HG03575 (cell line): ENCODE measurements at regions not wholly inside any gene's neighbourhood (a gene's known extent, or its start where the extent isn't known, plus 50 kb on each side); places are given as distances from the start of the nearest gene placed in this dataset.
"Not testable (repeated sequence)": the region's sequence is repeated elsewhere in the genome, so short reads cannot be mapped to it uniquely, and the experiment has no call there.

ENCODE experiments used
- ATAC-seq: cut with Tn5 transposase; IDR thresholded peaks from one replicate; pipeline ENCODE4 v1.9.1; 2021; ENCODE audit not compliant: unreplicated experiment, insufficient number of reproducible peaks, low FRiP score; ENCODE audit errors: extremely low read depth

DNA sequence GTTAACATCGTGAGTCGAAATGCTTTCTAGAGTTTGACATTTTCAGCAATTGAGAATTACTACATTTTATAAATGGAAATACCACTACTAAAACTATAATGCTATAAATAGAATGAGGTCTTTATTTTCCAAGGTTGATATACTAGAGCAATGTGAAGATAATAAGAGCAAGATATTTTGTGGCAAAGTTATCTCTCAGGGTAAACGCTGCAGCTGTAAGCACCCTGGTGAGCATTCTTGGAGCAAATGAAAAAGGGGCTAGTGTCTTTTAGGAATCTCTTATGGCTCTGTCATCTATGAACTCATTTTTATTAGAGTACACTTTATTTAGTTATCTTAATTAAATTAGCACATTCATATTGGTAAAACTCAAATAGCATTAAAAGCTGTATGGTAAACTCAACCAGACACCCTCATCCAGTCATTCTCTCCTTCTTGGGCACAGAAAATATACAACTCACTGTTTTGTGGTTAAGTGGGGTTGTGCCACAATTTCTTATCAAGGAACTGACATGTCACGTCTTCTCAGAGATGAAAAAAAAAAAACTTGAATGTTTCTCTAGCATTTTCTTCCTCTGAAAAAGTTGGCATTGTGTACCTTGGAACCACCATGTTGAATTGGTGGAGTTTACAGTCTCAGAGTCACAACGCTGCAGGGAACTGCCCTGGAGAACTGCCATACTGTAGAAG, 289.5 kb upstream of the PFKP start:
- no peak for ATAC-seq

DNA sequence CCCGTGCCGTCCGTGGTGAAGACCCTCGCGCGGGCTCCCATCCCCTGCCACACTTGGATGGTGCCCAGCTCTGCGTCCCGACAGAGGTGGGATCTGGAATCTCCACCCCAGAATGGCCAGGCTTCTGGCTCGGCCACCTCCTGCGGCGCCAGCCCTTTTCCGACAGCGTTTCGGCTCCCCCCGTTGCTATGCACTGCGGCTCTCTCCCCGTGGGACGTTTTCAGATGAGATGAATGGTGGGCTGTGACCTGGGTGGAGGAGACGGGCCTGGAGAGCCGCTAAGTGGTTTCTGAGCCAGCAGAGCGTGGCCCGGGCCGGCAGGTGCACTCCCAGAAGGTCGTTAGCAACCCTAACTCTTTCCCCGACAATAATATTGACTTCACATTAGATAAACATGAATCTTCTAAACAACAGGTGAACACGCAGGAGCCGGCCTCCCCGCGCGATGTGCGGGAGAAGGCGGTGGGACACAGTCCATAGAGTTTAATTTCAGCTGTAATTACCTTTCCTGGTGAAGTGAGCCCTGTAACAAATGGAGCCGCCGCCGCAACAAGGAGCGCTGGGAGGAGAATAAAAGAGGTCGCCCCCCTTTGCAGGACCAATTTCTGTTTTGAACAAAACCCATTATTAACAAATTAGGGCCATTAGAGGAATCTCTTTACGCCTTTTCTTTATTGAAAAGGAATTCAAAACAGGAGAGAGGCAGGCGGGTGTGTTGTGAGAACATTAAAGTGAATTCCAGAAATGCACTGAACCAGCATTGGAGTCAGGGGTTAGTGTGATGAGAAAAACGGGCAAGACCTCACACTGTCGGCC, 294.3 kb upstream of the PFKP start:
- no peak for ATAC-seq

DNA sequence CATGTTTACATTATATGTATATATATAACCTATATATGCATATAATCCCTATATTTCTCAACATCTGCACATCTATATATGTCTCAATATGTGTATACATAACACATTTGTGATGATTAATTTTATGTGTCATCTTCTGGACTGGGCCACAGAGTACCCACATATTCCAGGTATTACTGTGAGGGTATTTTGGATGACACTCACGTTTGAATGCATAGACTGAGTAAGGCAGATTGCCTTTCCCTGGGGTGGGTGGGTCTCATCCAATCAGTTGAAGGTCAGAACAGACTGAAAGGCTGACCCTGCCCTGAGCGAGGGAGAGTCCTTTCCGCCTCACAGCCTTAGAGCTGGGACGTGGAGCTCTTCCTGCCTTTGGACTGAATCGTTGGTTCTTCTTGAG, 295.2 kb upstream of the PFKP start:
- ATAC-seq = no peak

DNA sequence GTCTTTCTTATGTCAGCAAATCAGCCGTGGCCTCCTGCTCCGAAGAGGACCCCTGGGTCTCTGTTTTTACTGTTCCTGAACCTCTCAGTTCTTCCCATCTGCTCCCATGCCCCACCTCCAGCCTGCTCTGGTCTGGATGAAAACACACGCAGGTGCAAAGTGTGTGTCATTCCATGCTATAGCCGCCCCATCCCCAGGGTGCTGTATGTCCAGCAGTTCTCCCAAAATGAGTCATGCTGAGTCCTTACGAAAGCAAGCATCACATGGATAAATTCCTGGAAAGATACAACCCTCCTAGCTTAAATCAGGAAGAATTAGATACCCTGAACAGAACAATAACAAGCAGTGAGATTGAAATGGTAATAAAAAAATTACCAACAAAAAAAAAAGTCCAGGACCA, 300.1 kb upstream of the PFKP start:
- not testable (repeated sequence) for ATAC-seq

DNA sequence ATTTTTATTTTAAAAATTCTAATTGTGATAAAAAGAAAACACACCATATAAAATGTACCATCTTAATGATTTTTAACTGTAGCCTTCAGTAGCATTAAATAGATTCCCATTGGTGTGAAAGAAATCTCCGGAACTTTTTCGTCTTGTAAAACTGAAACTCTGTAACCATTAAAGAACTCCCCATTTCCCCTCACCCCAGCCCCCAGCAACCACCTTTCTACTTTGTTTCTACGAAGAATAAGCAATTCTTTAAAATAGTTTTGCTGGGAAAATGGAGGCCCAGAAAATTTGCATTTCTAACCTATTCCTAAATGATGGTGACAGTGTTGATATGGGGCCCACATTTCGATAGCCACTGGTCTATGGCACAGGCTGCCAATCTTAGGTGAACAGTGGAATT, 305.4 kb upstream of the PFKP start:
- no peak for ATAC-seq

DNA sequence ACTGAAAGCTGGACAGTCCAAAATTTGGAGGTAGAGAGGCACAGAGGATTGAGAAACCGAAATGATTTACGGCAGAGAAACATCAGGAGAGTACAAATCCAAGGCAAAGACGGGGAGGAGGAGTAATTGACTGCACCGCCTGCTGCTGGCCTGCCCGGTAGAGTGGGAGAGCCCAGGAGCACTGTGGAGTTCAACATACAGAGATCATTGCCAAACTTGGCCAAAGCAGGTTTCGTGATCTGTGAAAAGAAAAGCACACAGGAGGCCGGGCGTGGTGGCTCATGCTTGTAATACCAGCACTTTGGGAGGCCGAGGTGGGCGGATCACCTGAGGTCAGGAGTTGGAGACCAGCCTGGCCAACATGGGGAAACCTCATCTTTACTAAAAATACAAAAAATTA, 306.0 kb upstream of the PFKP start:
- no peak for ATAC-seq

DNA sequence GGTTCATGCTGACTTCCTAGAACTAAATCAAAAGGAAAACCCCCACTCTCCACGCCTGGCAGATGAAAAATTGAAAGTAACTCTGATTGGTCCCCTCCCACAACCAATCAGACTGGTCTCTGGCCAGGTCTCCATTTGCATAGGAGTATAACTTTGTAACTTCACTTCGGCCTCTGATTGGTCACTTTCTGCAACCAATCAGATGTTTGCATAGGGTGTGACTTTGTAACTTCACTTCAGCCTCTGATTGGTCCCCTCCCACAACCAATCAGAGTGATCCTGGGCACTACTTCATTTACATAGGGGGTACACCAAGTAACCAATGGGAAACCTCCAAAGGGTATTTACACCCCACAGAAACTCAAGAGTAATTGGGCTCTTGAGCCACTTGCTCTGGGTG, 306.6 kb upstream of the PFKP start:
- ATAC-seq = no peak

DNA sequence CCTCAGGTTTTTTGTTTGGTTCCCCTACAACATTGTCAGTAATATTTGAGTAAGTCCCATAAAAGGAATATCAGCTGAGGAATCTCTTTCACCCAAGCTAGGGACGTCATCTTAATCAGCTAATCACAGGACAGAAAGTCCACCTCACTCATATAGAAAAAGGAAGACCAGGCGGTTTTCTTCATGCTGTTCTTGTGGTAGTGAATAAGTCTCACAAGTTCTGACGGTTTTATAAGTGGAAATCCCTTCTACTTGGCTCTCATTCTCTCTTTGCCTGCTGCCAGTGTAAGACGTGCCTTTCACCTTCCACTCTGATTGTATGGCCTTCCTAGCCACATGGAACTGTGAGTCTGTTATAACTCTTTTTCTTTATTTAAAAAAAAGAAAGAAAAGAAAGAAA, 308.1 kb upstream of the PFKP start:
- no peak for ATAC-seq

DNA sequence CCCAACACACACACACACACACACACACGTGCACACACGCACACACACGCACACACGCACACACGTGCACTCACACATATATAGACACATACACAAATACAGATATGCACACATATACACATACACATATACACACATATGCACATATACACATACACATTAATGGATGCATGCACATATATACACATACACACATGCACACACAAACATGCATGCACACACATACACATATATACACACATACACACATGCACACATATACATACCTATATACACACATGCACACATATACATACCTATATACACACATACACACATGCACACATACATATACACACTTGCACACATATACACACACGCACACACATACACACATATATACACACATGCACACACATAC, 312.4 kb upstream of the PFKP start:
- no peak for ATAC-seq

DNA sequence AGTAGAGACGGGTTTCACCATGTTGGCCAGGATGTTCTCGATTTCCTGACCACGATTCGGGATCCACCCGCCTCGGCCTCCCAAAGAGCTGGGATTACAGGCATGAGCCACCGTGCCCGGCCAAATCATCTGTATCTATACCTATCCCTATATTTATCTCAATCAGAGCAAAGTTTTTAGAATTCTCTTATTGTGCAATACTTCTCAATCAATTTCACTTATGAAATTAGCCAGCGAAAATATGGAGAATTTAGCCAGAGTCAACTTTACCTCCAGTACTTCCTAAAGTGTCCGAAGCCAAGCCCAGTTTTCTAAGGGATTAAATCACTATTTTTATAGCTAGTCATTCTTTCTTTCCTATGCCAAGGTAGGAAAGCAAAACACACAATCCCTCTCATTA, 319.1 kb upstream of the PFKP start:
- no peak for ATAC-seq

DNA sequence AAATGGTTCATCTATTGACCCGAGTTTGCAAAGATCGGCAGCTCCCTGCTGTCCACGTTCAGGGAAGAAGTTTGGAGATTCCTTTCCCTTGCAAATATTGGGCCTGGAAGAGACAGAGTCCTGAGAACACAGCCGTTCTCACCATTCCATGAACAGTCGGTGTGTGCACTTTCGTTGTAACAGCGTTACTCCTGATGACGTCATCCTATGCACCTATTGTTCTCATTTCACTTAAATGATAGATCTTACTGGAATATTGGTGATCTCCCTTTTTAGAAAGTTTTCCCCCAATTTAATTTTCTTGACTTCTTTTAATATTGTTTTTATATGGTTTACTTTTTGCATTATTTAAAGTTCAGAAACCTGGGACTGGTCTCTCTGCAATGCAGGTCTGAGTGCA, 320.7 kb upstream of the PFKP start:
- ATAC-seq = no peak

DNA sequence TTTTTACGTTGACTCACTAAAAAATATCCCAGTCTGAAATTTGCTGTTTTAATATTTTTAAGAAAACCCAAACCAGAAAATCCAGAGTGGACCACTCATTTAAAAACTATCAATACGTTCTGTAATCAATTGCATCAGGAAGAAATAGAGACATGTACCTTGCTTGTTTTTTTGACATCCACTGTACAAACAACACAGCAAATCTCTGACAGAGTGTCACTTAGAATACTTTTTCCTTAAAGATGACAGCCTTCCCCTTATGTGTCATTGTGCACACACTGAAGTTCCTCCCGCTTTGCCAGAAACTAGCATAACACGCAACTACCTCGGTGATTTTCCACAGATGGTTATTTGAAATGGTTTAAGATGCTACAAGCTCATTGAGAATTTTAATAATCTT, 321.7 kb upstream of the PFKP start:
- no peak for ATAC-seq

DNA sequence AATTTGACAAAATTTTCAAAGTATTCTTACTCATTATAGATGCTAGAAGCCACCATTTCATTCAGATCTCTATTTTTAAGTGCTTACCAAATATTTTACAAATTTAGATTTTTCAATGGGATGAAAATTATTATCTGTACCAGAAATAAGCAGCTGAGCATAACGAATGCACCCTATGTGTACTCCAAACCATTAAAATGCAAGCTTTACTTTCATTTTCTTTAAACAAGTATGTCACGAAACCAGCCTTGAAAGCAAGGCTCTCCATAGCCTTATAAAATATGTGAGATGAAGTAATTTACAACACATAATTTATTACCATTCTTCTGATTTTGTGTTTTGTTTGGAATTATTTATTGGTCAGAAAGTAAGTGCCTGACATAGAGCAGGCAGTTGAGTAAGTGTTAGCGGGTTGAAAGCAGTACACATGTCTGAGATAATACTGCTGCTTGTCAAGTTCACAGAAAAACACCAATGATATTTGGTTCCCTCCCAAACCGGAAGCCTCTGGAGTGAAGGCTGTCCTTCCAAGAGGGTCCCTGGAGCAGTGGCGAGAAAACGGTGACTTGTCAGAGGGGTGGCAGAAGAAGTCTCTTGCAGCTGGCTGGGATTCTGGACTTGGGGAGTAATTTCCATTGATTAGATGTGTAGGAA, 322.7 kb upstream of the PFKP start:
- no peak for ATAC-seq

DNA sequence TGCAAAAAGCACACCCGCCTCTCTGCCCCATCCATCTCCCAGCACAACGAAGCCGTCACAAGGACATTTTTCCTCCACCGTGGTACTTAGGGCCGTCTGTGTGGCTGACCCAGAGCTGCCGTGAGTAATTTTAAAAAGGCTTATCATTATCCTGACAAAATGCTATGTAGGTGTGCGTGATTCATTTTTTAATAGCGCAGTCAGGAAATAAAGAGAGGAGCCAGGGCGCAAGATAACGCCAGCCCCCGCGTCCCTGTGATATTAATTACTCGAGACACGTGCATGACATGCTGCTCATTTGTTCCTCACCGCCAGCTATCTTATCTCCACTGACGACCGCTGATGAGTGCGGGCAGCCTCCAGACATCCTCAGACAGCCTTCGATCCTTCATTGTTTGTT, 332.7 kb upstream of the PFKP start:
- no peak for ATAC-seq

DNA sequence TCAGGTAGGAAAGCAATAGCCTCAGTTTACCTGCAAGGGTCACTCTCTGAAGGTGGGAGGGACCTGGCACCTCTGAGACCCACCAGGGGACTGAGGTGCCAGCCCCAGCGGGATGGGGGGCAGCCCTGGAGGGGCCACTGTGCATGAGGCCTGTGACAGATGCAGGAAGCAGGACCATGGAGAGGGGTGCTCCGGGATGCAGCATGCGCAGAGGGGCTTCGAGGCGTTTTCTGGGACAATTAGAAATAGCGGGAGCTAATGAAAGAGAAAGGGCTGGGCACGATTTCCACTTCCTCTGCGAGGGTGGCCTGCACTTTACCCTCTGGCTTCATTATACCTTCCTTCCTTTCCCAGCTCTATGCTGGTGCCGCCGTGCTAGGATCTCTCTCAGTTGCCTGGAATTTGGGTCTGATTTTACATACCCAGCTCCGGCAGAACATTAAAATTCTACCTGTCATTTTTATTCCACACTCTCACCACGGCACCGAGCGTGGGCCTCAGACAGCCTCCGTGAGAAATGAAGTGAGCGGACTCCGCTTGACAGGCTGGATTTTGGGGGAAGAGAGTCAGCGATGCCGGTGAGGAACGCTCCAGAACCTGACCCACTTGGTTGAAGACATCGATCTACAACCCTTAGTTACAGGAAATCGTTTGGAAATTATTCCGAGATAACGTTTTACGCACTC, 333.9 kb upstream of the PFKP start:
- no peak for ATAC-seq

DNA sequence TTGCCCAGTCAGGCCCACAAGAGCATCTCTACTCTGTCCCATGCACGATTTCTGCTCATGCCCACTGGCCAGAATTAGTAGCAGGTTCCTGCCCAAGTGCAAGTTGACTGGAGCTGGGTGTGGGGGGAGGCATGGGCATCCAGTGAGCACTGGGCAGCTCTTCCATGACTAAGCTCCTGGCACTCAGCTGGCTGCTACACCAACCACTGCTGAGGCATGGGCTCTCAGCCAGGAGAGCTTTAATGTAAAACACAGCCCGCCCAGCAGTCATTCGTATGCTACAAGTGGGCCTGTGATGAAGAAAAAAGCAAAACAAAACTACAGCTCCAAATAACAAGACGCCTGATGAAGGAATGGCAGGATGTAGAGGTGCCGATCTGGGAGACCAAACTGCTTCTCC, 335.4 kb upstream of the PFKP start:
- ATAC-seq = no peak

DNA sequence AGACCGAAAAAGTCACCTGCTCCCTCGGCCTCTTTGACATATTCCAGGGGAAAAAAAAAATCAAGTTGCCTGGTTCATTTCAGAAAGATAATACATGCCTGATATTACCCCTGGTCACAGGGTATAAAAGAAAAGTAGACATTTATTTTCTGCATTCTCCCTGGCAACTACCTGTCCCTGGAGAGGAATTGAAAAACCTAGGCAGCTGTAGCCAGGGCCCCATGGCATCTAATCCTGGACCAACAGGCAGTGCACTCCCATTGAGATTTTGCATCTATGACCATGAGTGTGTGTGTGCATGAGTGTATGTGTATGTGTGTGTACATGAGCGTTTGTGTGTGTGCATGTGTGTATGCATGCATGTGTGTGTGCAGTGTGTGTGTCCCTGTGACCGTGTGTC, 338.2 kb upstream of the PFKP start:
- no peak for ATAC-seq

DNA sequence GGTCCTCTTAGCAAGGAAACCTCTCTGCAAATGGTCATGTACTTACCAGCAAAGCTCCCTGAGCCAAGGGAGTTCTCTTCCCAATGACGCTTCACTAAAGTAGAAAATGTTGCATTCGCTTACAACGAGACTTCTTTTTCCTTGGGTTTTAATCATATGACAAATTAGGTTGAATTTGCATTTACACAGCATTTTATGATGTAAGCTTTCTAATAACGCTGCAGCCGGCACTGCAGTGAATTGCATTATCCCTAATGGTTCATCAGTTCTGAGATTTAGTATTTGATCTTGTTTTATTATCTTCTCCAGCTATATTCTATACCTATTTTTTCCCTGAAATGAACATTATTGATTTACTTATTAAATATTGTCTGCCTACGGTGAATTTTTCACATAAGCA, 339.3 kb upstream of the PFKP start:
- ATAC-seq = no peak

DNA sequence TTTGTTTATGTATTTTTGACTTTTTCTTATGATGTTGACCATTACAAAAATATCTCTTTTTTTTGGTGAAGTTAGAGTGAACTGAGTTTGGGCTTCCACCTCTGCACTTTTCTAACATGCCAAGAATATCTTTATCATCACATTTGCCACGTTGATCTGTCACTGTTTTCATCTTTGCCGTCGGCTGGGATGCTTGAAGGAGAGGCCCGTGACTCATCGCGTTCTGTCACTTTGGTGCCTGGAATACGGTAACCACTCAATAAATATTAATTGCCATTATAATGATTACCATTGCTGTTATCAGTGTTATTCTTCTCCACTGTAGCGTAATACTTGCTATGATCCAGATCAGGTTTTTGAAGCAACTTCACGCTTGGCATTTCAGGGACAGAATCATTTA, 350.8 kb upstream of the PFKP start:
- ATAC-seq = no peak

DNA sequence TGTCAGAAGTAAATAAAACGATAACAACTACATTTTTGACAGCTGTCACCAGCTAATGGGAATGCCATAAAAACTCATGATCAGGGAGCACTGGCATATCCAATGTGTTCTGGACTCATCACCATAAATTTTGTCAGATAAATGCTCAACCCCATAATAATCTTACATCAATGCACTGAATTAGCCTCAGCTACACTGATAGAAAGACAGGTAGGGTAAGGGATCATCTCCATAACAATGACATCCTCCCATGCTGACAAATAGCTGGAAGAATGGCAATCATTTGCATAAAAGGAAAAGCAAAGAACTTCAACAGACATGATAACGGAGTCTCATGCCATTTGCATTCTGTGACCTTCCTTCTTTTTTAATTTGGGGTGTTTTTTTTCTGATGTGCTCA, 352.8 kb upstream of the PFKP start:
- no peak for ATAC-seq
